AG08395 (cell line): ENCODE measurements at regions not wholly inside any gene's neighbourhood (a gene's known extent, or its start where the extent isn't known, plus 50 kb on each side); places are given as distances from the start of the nearest gene placed in this dataset.

Experiments used
- DNase-seq: peaks from one replicate; pipeline ENCODE4 v3.0.0; 2012; ENCODE audit warnings: mixed read lengths, low spot score

DNA sequence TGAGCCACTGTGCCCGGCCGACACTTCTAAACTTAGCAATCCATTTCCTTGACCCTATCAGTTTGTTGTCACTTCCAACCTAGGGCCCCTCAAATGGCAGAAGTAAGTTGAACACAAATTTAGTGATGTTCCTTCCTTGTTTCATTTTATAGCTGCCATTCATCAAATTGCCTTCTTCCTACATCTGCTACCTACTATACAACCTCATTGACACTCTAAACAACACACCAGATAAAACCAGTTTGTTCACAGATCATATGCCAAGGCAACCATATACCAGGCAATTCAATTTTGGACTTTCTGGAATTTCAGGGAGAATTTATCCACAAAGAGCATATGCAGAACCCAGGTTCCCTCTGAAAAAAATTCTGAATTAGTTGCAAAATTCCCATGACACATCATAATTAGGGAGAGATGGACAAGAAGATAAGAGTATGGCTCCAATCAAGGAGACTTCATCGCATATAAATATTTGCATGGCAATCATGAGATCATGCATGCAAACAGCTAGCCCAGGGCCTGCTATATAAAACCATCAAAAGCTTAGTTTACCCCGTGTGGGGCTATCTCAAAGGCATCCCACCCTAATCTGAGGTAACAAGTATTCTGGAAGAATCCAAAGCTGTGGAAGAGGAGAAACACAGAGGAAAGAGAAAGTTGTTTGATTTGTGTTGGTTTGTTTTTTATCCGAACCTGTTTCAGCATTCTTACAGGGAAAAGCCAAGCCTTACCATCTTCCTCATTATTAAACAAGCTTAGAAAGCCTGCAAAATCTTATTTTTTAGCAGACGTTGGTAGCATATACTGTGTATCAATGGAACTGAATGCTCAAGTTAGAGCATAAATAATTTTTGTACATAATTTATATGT, 132.8 kb upstream of the TNFAIP3 start:
- no peak for DNase-seq

- no peak for DNase-seq
These were observed 132.2 kb upstream of the TNFAIP3 start for GRCh38 chr6:137734875-137735182.

DNA sequence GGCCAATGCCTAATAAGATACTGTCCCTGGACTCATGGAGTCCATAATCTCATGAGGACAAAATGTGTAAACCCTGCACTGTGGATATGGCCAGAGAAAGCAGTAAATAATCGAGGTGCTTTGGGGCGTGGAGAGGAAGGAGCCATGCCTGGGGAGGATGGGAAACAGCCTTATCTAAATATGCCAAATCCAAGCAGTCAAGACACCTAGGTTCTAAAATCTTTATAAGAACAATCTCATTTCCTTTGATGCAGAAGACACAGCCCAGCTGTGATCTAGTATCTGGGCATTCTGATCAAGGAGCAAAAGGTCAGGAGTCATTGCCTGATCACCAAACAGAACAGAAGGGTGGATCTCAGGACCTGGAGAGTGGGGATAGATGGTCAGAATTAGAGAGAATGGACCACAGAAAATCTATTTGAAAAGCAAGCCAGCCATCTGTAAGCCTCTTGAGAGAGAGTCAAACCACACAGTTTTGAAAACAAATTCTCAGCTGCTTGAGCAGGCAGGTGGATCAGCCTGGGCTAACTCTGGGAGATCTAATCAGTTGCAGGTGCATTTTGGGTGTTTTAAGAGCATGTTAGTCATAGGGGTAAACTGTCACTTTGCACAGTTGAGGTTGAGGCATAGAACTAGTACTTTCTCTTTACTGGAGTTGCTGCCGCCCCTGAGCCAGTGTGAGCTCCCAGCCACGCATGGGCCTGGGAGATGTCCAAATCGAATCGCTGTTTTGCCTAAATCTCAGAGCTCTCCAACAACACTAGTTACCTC, 130.8 kb upstream of the TNFAIP3 start:
- no peak for DNase-seq

DNA sequence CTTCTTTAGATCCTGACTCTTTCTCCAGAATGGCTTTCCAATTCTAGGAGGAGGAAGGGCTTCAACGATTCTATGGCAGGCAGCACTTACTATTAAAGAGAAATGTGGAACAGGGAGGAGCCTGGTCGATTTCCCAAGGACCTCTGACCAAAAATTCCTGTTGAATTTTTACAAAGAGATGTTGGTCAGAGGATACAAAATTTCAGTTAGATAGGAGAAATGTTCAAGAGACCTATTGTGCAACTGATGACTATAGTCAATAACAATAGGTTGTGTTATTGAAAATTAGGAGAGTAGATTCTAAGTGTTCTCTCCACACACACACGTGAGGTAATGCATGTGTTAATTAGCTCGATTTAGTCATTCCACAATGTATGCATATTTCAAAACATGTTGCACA, 130.1 kb upstream of the TNFAIP3 start:
- DNase-seq, result no peak

- DNase-seq, result no peak
These were observed 129.0 kb upstream of the TNFAIP3 start for GRCh38 chr6:137737836-137738596.

DNA sequence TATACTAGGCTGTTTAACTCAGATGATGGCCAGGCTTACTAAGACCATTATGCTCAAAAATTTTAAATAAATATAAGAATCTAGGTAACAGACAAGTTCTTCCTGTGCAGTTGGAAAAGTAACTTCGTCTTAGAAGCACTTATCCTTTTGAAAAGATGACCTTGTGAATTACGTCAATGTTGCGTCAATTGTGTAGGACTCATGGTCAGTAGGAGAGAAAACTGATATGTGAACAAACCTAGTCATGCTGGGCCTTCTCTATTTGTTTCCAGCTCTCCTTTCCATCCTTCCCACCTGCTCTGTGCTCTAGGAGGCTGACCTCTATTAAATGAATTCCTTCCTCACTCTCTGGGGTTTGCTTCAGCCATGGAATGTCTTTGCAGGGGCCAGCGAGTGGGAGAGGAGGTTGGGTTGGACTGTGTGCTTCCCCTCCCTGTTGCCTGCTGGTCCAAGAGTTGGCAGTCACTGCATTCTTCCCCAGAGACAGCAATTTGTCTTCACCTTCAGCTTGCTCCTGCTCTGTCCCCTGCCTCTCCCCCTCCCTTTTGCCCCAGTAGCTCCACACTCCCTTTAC, 128.0 kb upstream of the TNFAIP3 start:
- DNase-seq, result no peak

- DNase-seq, result no peak
These were observed 127.5 kb upstream of the TNFAIP3 start for GRCh38 chr6:137739544-137739943.

- DNase-seq, result no peak
These were observed 126.8 kb upstream of the TNFAIP3 start for GRCh38 chr6:137740091-137740755.

- no peak for DNase-seq
These were observed 125.9 kb upstream of the TNFAIP3 start for GRCh38 chr6:137740967-137741761.

- no peak for DNase-seq
These were observed 123.6 kb upstream of the TNFAIP3 start for GRCh38 chr6:137743493-137743892.

GRCh38 chr6:137744877-137745276, 122.2 kb upstream of the TNFAIP3 start:
- no peak for DNase-seq

DNA sequence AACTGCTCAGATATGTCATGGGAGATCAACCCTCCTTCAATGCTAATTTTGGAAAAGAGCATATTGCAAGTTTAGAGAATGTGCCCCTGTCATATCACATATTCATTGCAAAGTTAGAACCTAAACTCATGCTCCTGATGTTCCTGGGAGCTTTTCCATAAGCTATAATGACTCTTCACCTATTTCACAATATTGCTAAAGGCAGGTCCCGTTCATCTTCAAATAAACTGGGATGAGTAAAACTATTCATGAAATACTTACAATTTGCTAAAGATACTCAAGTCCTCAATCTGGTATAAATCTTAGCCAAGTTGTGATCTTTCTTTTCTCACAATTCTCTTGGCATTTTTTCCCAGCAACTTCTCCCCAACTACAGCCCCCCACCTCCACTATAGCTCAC, 121.7 kb upstream of the TNFAIP3 start:
- DNase-seq, result no peak

GRCh38 chr6:137746264-137746663, 120.8 kb upstream of the TNFAIP3 start:
- DNase-seq, result no peak

DNA sequence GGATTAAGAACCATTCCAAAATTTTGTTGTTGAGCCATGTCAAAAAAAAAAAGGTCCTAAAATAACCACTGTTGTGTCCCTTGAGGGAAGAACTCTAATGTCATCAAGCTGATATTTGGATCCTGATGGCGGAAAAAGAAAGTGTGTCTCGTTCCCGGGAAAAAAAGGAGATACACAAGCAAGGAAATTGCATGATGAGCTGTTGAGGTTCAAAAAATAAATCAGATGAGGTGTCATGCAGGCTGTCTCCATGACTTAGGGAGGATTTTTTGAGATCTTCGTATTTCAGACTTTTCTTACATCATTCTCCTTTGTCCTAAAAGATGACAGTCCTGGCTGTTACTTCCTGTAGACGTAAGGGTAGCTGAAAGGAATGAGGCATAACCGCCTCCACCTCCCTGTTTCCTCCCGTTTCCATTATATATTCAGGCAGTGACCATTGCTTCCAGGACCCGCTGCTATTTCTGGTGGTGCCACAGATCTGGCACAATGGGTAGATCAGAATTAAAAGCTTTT, 117.3 kb upstream of the TNFAIP3 start:
- DNase-seq, result peak; percentile 47

GRCh38 chr6:137750297-137750696, 116.8 kb upstream of the TNFAIP3 start:
- DNase-seq, result no peak

- DNase-seq, result no peak
These were observed 115.1 kb upstream of the TNFAIP3 start for GRCh38 chr6:137751768-137752560.

- no peak for DNase-seq
These were observed 112.7 kb upstream of the TNFAIP3 start for GRCh38 chr6:137754366-137754765.

DNA sequence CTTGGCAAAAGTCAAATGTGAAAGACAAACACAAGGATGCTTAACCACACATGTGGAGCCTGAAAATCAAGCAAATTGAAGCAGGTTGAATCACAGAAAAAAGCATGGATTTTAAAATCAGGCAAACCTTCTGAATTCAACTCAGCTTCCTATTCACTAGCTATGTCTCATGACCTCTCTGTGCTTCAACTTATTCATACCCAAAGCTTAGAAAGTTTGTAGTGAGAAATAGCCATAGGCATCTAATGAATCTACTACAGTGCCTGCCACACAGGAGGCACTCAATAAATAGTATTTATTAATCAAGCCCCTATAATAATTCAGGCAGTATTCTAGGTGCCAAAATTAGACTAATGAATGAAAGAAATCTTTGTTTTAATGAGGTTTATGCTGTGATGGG, 112.2 kb upstream of the TNFAIP3 start:
- DNase-seq, result no peak

GRCh38 chr6:137755284-137755683, 111.8 kb upstream of the TNFAIP3 start:
- no peak for DNase-seq

- DNase-seq, result no peak
These were observed 110.3 kb upstream of the TNFAIP3 start for GRCh38 chr6:137756788-137757187.
